ENCODE measurements at regions not wholly inside any gene's neighbourhood (a gene's known extent, or its start where the extent isn't known, plus 50 kb on each side); places are given as distances from the start of the nearest gene placed in this dataset.

DNA sequence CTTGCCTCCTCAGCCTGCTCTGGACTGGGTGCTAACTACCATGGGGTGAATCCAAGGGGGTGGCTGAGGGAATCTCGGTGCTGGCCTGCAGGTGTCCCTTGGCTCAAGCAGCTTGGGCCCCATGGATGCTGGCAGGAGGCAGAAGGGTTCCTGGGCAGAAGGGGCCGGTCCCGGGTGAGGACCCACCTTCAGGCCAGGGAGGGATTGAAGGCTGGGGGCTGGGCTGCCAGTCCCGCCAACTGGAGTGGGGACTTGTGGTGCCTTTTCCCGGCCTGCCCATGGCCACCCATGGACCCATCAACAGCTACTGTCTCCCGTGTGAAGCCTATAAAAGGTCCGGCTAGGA lies 550.1 kb downstream of the SLC6A15 start:
- no peak for DNase-seq

DNA sequence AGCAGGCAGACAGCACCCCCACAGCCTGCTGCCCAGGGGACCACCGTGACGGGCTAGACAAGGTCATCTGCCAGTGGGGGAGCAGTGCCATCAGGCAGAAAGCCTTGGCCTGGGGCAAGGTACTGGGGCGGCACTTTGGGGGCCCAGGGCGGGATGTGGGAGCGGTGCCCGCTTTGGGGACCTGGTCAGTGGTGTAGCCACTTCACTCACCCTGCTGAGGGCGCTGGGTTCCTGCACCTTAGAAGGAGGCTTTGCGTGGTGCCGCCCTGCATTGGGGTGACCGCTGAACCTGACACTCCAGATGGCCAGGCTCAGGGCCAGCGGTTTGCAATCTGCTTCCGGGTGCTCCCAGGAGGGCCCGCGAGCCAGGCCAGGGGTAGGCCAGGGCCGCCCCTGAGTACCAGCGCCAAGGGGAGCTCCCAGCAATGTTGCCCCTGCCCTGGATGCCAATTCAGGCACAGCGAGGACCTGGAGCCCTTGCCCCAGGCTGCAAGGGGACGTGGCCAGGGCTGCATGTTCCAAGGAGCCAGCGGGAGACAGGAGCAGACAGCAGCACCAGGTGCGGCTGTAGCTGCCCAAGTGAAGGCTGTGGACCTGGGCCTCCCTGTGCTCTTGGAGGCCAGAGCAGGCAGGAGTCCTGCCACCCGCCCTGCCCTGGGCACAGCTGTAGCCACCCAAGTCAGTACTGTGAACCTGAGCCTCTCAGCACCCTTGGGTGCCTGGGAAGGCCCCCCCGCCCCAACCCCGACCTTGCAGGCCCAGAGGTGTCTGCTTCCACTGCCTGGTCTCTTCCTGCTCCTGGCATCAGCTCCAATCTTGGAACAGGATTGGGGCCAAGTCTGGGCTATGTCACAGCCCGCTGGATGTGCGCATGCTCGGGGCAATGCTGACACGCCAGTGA lies 550.7 kb downstream of the SLC6A15 start:
- no peak for DNase-seq

DNA sequence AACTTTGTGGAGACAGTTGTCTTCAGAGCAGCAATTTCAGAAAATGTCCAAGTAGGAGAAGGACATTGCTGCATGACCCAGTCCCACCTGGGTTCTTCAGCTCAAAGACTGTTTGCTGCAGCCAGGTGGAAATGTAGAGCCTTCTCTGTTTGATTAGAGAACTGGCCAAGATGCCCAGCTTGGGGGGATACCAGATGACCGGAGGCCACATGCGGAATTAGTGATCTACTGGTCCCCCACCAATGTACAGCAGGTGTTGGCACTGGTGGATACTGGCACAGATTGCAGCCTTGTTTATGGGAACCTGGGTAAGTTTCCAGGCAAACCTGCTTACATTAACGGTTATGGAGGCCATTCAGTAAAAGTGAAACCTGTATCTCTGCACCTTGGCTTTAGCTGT lies 555.3 kb downstream of the SLC6A15 start:
- DNase-seq: no peak

GRCh38 chr12:84356224-84356623 lies 556.4 kb downstream of the SLC6A15 start:
- DNase-seq: no peak

DNA sequence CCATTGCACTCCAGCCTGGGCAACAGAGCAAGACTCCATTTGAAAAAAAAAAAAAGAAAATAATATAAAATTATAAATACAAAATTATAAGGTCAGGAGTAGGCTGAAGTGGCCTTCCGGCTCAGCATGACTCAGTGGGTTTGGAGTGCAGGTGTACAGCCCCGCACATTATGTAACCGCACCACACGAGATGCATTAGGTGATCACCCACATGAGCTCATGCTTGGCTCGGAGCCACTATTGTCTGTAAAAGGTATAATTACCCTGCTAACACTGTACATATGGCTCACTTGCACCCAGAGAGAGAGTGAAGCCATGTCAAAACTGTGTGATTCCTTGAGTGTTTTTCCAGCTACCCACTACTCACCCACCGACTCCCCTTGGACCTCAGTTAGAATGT lies 557.0 kb downstream of the SLC6A15 start:
- no peak for DNase-seq

DNA sequence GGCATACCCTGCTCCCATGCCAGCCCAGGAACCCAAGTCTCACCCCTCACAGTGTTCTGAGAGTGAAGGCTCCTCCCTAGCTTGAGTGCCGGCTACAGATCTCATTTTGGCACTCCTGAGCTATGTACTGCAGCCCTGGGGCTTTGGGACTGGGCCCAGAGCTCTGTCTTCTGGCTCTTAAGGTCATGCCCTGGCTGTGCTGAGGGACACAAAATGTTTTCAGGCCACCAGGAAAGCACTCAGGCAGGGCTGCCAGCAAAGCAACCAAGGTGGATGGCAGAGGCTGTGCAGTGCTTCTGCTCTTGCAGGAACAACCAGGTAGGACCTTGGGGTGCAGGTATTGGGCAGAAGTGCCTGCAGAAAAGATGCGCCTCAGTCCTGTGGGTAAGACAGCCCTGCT lies 564.0 kb downstream of the SLC6A15 start:
- DNase-seq: no peak

- no peak for DNase-seq
Observed at GRCh38 chr12:84341467-84342193, 571.0 kb downstream of the SLC6A15 start.

DNA sequence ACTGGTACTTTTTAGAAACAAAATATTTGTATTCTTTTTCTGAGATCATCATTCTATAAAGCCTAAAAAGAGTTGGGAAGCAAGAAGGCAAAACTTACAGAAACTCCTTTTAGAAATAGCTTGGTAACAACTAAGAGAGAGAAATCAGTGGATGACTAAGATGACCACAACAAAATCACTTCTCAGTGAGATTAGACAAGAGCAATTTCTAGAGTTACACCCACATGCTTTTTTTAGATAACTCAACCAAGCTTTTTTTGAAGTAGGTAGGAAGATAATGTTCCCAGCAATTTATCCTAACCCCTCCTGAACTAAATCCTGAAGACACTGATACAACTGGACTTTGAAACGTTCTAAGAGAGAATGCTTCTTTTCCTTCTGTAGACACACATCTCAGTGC lies 576.4 kb downstream of the SLC6A15 start:
- DNase-seq: no peak

- no peak for DNase-seq
Observed at GRCh38 chr12:84329938-84330337, 582.7 kb downstream of the SLC6A15 start.

DNA sequence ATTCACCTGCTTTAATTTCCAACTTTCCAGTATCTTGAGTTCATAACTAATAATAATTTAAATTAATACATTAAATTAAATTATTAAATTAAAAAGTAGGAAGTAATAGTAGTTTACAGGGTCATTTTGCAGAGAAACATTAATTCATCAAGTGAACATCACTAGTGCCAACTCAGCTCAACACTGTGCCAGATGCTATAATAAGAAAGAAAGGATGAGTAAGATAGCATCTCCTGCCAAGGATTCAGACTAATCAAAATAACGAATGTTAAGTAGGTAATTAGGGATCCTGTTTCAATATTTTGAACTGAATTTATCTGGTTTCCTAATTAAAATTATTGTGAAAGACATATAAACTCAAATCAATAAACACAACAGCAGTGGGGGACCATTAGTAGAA lies 596.7 kb downstream of the SLC6A15 start:
- DNase-seq: no peak

- DNase-seq: no peak
Observed at GRCh38 chr12:84313323-84313675, 599.3 kb downstream of the SLC6A15 start.

DNA sequence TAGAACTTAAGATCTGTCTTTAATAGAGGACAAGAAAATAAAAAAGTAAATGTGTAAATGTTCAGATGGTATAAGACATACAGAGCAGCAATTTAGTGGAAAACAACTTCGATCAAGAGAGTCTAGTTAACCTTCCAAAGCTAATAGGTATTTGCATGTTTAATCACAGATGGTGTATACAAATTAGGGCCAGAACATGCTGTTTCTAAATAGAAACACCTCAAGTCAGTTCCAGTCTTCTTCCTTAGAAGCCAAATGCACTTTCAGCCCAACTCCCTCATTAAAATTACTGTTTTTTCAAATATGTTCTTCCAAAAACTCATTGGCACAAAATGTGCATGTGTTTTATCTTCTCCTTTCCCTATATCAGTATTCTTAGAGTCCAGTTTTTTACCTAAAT lies 604.4 kb downstream of the SLC6A15 start:
- DNase-seq: no peak

DNA sequence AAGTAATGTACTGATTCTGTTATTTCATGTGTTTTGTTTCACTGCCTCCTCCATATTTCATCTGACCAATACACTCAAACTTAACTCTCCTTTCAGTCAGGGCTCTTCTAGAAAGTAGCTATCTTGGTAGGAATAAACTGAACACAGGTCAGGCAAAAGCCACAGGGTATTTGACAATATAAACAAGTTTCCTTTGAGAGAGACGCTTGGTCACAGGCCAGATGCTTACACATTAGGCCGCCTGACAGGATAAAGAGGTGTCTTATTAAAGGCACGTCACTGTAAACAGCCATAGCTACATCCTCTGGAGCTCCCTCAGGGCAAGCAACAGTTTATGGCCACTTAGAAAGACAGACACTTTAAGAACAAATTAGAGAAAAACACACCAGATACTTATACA lies 607.5 kb downstream of the SLC6A15 start:
- DNase-seq: no peak

DNA sequence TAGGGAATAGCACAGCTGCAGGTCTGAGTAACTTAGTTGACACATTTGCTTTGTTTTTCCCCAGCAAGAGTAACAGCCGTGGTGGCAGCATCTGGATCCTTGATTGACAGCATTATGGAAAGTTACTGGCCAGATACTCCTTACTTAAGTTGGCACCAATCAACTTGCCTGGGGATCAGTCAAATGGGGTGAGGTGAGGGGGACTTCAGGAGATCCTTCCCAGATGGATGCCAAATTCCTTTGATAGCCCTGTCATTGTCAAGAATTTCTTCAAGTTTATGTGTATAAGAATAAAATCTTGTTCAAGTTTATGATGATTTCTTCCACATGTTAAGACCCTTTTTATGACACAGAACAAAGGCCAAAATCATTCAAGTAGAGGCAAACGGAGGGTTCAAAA lies 618.4 kb downstream of the SLC6A15 start:
- DNase-seq: no peak

DNA sequence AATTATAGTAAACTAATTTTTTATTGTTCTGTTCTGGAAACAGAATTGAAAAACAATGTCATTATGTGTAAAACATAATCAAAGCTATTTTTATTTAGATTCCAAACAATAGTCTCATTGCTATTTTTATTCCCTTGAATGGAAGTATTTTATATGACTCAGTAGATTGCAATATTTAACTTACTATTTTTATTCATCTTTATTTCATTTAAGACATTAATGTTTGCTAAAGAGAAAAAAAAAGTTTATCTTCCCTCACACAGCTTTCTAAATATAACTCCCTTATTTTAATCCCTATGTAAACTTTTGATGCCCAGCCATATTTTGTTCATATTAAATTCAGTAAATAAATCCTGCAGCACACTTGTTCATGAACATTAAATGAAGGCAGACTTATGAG lies 622.4 kb downstream of the SLC6A15 start:
- DNase-seq: no peak

GRCh38 chr12:84277986-84278385 lies 634.6 kb downstream of the SLC6A15 start:
- no peak for DNase-seq

- no peak for DNase-seq
Observed at GRCh38 chr12:84276215-84276614, 636.4 kb downstream of the SLC6A15 start.

GRCh38 chr12:84272324-84272723 lies 640.3 kb downstream of the SLC6A15 start:
- DNase-seq: no peak

- DNase-seq: no peak
Observed at GRCh38 chr12:84270470-84271140, 642.0 kb downstream of the SLC6A15 start.

DNA sequence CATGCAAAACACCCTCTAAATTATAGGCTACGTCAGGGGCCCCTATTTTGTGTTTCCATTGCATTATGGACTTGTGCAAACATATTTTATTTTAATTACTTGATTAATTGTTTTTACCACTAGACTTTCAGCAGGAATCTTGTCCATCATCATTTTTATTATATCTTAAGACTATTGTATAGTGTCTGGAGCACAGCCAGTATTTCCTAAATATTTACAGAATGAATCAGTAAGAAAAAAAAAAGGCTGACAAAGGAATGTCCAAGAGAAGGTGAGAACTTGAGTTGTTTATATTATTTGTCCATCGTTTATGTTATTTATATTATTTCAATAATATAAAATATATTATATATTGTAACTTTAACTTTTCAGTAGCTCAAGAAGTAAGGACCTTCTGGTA lies 664.7 kb downstream of the SLC6A15 start:
- no peak for DNase-seq

- DNase-seq: no peak
Observed at GRCh38 chr12:84243686-84244085, 668.9 kb downstream of the SLC6A15 start.

DNA sequence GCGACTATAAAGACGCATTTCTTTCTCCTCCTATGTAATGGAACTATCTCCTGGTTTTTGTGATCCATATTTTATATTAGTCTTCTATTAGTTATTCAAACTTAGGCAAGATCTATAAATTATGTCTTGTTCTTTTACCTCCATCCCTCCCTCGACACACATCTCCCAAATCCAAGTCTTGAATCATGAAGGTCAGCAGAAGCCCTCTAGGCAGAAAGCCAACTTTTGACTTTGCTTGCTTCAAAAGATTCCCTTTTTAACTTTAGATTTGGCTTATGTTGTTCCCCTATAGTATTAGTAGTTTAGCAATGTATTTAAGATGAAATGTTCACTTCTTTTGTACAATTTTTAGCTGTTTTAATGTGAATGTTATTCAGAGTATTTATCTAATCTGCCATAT lies 689.8 kb downstream of the SLC6A15 start:
- DNase-seq: no peak

DNA sequence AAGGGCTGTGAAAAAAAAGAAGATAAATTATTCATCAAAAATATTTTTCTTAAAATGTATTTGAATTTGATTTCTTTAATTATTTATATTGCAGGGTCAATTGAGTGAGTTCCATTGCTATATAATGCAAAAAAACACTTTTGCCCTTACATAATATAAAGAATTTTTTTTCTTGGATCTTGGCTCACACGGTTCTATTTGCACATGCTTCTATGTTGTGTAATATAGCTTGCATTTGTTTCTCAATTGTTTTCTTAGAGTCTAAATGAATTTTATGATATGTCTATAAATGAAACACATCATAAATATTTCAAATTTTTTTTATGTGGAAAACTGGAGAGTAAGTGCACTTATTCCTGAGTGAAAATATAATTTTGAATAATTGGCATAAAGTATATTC lies 694.2 kb downstream of the SLC6A15 start:
- DNase-seq: no peak

GRCh38 chr12:84201976-84202375 lies 710.6 kb downstream of the SLC6A15 start:
- DNase-seq: no peak
